Activated CD8-positive, alpha-beta memory T cell treated with anti-CD3 and anti-CD28 coated beads for 4 hours (primary cell): ENCODE measurements at regions not wholly inside any gene's neighbourhood (a gene's known extent, or its start where the extent isn't known, plus 50 kb on each side); places are given as distances from the start of the nearest gene placed in this dataset.

ENCODE experiments used
- DNase-seq, 2 donors: peaks; one replicate each; pipeline ENCODE4 v3.0.0-alpha.2; 2020; ENCODE audit warnings: low read depth in 2 of 2

DNA sequence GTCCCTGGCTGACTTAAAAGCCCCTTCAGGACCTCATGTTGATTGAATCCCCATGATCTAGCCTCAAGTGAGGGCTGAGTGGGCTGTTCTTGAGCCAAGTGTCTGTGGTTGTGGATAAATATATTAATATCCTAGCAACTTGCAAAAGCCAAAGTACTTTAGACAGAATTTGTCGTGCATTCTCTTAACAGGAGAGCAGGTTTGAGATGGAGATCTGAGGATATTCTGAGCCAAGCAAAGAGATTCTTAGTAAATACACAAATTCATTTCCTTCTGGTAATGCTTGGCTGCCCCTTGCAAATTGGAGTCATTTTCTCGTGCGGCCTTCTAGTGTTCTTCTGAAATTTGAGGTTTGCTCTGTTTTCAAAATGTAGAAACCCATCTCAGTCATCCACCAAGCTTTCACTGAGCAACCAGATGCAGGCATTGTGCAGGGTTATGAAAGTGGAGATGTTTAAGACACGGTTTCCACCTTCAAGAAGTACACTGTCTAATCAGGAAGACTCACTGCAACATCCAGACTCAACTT is 242.1 kb upstream of the JUN start:
- DNase-seq = no peak

DNA sequence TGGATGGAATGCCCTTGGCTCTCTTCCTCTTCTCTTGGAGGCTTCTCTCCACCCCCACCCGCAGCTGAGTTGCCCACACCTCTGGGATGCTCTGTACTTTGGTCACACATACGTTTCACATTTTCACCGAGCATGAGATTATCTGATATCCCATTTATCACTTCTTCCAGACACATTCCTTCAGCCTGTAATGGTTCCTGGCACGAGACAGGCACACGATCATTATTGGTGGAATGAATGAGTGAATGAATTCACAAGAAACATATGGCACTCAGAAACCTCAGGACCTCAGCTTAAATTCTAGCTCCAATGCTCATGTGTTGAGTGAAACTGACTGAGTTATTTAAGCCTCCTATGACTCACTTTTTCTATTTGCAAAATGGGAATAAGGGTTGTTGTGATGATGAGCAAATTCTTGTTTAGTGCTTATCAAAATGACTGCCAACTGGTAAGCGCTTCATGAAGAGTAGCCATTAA is 242.7 kb upstream of the JUN start:
- no peak for DNase-seq

DNA sequence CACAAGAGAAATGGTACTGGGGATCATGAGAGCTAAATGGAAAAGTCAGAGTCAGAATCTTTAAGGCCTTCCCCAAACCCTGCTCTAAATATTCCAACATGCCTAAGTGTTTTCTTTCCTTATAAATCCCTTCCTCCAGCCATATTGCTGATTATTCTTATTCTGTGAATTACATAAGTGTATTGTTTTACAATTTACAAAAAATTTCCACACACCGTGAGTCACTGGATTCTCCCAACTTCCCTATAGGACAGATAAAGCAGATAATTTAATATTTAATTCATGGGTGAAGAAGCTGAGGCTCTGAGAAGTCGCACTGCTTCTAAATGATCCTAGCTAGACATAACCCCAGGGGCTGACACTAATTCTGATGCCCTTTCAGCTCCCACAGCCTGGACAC is 243.3 kb upstream of the JUN start:
- no peak for DNase-seq

DNA sequence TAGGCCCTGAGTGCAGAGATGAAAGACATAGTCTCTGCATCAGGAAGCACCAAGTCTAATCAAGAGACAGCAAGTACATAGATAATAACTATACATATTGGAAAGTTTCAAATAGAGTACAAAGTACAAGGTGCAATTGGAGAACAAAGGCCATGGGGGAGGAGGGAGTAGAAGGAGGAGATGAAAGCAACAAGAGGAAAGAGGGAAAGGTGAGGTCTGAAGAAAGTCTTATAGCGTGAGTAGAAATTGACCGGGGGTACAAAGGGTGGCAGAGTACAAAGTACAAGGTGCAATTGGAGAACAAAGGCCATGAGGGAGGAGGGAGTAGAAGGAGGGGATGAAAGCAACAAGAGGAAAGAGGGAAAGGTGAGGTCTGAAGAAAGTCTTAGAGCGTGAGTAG is 244.2 kb upstream of the JUN start:
- DNase-seq = no peak

DNA sequence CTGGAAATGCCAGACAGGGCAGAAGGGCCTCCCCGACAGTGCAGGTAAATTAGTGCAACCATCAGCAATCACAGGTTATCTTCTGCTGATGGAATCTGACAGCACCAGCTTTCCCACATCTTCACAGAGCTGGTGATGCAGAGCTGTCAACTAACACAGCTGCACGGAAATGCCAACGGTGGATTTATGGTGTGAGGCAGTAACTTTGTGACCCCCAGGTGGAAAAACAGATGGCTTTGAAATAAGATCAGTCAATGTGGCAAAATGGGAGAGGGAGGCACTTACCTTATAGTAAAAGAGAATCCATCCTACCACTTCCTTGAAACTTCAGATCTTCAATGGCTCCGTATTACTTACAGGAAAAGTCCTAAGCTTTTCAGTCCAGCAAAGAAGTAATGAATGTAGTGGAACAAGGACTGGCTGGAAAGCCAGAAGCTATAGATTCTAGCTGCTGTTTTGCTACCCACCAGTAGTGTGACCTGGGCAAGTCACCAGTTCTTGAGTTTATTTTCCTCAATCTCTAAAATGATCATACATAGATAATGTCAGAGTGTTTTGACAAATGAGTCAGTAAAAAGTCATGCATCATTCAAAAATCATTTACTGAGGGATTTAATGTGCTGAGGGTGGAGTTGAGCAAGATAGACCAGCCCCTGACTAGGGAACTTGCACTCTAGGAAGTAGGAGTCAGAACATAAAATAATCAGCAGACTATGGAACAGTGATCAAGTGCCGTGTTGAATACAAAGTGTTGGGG is 245.7 kb upstream of the JUN start:
- DNase-seq = no peak

DNA sequence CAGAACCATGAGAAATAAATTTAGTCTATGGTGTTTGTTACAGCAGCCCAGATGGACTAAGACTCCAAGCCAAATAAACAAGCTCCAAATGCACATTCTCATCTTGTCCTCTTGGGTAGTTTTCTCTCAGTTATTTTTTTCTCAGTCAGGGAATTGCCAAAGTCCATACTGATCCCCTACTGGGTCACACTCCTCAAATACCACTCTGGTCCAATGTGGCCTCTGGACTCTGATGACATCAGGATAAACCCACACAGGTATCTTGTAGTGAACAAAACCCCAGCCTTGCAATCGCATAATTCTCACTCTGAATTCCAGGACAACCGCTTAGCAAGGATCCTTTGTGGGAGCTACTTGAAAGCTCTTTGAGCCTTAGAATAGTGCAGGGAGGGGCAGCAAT is 248.4 kb upstream of the JUN start:
- DNase-seq = no peak

DNA sequence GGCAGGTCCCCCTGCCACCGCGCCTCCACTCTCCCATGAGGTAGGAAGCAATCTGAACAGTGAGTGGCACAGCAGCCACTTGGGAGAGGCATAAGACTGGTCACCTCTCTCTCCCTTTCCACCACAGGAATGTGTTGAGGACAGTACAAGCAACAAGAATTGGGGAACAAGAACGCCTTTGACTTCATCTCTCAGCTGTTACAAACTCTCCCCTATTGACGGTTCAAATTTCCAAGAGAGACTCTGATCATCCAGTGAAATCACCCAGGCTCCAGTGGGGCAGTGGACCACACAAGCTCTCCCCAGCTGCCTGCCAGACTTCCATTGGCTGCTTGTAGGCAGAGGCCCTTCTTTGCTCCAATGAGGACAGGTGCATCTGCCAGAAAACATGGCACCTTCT is 249.9 kb upstream of the JUN start:
- no peak for DNase-seq

DNA sequence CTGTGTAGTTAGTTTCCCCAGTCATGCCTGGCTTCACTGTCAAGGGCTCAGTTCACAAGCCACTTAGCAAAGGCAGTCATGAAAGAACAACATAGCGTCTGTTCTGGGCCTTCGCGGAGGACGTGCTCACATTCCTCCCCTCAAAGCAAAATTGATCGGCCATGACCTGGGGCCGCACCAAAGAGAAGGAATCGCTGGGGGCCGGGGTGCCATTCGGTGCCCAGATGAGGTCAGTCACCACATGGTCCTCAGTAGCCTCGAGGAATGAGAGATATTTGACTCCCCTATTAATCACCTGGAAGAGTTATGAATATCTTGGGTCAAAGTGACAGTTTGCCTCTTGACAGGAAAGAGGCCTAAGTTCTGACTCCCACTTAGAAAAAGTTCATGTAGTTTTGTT is 251.1 kb upstream of the JUN start:
- no peak for DNase-seq

DNA sequence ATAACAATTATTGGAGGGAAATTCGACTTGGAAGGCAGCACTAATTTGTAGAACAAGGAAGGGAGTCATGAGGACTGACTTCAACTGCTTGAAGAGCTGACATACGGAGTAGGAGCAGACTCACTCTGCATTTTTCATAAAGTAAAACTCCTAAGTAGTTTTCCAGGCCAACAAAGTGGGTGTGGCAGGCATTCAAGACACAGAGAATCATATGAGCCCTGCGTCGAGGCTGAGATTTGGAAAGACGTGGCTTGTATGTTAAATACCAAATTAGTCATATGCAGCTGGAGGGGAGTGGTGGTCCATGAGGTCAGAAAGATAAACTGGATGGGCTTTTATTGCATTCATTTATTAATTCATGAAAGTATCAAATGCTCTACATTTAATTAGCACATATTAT is 255.7 kb upstream of the JUN start:
- no peak for DNase-seq

DNA sequence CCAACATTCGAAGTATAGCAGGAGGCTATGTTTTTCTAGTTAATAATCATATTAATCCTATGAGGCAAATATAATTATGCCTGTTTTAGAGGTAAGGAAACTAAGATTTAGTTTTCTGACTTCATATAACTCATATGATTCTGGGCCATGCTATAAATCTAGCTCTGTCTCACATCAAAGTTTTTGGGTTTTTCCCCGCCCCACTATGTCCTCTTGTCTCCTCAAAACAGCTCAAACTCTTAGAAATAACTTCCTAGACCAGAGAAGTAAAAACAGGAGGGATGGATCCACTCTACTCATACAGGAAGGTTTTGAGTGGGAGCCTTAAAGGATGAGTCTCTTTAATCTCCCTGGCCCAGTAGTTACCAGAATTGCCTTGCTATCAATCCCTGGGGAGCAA is 256.4 kb upstream of the FGGY start:
- DNase-seq = no peak

DNA sequence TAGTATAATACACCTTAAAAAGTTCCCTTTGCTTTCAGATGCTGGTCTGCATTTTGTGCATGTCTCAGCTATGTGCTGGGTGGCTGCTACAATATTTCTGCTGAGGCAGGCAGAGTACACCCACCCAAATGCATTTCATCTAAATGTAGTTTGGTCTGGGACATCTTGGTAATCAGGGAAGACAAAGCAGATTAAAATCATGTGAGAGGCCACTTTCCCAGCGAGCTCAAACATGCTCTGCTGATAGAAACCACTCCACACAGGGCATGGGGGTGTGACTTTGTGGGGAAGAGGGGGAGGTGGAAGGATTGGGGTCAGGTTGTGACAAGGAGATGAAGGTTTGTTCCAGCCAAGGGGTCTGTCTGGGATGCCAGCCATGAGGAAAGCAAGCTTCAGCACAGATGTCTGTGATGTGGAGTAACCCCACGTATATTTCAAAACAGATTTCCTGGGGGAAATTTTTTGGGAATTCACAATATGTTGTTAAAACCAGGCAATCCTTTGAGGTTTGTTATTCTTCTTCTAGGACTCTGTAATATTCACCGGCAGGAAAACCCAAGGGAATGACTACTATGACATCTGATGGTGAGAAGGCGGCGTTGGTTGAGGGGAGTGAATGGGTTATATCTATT is 255.1 kb upstream of the FGGY start:
- no peak for DNase-seq

DNA sequence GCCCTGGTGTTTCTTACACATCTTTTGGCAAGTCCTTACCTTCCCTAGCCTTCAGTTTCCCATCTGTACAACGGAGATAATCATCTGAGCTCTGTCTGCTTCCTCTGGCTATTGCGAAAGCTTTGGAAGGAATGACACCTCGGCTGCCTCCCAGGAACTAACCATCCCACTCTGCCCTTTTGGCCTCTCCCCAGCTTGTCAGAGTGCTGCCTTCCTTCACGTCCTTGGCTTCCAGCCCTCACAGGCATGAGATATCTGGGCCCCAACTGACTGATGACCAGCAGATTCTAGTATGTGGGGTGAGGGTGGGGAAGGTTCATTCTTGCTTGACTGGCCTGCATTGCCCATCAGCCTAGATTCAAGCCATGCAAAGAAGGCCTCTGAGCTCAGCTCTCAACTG is 253.1 kb upstream of the FGGY start:
- DNase-seq = no peak

DNA sequence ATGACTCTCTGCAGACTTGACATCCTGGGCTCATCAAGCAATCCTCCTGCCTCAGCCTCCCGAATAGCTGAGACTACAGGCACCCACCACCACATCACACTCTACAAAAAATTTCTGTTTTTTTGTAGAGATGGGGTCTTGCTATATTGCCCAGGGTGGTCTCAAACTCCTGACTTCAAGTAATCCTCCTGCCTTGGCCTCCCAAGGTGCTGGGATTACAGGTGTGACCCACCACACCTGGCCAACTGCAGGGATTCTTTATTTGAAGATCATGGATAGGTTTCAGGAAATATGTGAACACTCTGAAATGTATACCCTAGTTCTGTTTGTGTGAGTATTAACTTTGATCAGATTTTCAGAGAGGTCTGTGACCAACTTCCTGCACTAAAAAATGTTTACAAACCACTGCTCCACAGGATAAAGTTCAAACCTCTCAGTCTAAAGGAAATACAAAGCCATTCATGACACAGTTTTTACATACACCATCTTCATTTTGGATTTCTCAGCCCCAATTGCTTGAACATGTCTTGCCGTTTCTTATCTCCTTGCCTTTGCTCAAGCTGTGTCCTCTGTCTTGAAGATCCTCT is 252.3 kb upstream of the FGGY start:
- DNase-seq = no peak

DNA sequence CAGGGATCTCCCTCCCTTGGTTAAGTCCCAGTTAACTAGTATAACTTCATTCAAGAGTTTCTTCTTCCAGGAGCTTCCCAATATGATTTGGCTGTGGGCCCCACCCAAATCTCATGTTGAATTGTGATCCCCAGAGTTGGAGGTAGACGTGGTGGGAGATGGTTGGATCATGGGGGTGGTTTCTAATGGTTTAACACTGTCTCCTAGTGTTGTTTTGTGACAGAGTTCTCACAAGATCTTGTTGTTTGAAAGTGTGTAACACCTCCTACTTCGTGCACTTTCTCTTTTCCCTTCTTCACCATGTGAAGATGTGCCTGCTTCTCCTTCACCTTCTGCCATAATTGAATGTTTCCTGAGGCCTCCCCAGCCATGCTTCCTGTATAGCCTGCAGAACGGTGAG is 251.8 kb upstream of the FGGY start:
- no peak for DNase-seq

DNA sequence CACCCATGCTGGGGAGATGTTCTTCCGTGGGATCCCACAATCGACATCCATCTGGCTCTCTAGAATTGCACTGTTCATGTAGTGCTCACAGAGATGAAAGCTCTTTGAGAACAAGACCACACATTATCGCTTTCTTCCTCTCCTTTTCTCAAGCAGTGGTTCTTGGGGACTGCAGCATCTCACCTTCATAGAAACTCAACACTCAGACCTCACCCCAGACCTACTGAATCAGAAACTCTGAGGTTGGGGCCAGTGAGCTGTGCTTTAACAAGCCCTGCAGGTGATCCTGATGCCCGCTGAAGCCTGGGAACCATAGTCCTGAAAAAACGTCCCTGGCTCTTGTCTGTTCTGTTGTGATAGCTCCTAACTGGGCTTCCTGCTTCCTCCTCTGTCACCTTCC is 251.3 kb upstream of the FGGY start:
- DNase-seq = no peak

DNA sequence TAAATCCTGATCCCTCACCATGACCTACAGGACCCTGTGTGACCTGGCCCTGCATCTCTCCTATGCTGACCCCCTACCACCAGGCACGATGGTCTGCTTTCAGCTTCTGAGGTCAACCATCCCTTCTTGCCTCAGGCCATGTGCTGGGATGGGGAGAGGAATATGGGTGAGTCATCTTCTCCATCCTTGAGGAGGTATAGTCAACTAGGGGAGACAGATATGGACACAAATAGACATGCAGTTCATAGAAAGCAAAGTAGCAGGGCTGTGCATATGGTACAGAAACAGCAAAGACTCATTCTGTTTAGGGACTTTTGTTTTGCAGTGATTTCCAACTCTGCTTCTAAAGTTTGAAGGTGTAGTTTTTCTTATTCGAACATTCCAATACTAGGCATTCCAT is 250.8 kb upstream of the FGGY start:
- no peak for DNase-seq

DNA sequence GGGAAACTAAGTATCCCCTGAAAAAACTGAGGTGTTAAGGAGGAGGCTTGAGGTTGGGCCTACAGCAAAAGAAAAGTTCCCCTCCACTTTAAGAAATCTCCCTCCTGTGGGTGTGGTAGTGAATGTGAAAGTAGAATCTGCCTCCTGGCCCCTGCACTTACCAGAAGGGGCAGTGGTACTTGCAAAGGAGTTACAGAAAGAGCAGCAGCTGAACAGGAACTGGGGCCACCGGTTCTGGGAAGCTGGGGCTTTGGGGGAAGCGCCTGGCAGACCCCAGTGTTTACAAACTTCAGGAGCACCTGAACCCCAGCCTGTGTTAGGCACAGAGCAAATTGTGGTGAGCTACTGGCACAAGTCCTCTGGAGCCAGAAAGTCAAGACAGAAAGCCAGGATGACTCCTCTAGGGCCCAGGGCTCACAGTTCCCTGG is 250.2 kb upstream of the FGGY start:
- DNase-seq = no peak

DNA sequence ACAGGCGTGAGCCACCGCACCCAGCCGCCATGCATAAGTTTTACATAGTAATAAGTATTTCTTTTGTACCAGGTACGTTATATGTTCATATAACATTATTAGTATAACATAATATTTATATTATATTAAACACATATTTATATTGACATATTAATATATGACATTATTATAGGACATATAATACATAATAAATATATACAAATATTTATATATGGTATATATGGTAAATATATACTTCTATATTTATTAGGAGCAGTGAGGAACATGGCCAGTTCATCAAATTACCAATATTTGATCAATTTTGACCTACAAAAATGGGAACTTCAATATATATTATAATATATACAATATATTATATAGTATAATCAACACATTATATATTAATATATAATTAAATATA is 245.9 kb upstream of the FGGY start:
- DNase-seq = no peak

DNA sequence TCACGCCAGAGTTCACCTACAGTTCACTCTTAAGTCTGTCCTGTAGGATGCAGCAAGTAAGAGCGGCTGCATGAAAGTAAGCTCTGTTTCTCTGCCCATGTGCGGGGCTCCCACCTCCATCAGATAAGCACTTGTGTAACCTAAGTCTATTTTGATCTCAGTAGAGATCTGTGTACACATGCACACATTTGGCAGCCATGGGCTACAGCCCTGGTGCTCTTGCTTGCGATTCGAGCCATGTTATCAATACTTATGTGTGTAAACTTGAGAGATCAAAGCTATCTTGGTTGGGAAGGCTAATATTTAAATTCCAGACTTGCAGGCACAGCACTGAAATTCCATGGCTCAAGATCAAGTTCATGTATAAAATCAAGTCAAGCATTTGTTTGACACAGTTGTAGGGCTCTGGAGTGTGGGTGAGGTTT is 244.7 kb upstream of the FGGY start:
- no peak for DNase-seq

DNA sequence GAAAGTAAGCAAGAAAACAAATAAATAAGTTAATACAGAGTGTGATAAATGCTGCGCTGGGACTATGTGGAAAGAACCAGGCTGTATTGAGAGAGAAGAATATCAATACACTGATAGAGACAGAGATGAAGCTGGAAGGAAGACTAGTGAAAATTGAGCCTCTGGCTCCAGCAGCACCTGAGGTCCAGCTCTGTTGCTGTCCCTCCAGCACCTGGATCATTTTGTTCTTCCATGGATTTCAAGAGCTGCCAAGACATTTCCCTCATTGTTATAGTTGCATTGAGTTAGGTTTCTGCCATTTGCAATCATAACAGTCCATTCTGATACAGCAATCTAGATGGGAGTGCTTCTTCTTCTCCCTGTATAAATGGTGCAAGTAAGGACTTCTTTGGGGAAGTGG is 242.7 kb upstream of the FGGY start:
- no peak for DNase-seq

DNA sequence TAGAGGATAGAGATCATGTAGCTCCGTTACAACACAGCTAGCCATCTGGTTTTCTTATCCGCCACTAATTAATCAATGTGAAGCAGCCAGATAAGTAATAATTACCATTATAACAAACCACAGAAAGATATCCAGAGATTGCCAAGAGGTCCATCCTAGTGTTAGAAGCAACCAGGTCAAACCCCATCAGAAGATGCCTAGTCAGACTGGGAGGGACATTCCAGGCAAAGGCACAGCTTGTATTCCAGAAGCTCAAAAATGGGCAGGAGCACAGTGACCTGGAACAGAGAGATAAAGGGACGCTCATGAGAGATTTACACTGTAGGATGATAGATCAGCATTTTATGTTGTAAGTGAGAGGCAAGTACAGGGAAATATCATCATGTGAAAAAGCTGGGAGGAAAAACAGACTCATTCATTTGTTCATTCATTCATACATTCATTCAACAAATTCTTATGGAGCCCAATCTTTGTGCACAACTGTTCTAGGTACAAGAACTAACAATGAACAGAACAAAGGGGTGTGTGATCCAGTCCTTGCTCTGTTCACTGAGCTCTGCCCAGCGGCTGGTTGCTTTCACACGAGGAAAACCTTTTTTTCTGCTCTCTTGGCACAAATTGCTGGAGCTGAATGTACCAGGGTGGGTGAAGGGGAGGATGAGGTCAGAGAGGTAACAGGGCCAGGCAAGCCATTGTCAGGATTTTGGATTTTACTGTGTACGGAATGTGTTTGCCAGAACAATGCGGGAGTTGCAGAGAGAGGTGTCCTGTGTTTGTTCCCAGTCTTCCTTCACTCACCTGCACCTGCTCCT is 240.8 kb upstream of the FGGY start:
- DNase-seq = no peak

DNA sequence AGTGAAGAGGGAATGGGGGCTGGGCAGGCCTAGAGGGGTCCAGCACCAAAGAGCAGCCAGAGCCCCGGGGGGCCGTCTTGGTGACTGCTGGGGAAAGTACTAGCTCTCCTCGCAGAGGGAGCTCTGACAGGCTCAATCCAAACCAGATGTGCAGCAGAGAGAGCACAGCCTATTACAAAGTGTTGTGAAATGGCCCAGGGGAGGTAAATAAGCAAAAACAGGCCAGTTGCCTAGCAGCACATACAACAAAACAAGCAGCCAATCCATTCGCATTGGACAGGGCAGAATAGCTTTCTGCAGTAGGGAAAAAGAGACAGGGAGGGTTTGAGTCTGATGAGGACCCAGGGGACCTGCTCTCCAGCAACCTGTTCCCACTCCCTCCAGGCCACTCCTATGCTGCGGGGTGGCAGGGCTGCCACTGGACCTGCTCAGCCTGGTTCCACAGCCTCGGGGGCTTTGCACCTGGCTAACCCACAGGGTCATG is 239.6 kb upstream of the FGGY start:
- no peak for DNase-seq
